Stimulated activated naive B cell treated with anti-CD40 and anti-IgM and Interleukin-4, amounts not matched to agents 10 μg/mL and 1 μg/mL and 100 μg/mL, for 72 hours (primary cell): ENCODE measurements at regions not wholly inside any gene's neighbourhood (a gene's known extent, or its start where the extent isn't known, plus 50 kb on each side); places are given as distances from the start of the nearest gene placed in this dataset.

ENCODE experiments used
- ATAC-seq, 2 donors: fragments of 150-1000 bp; cut with Tn5 transposase; replicated peaks; 2 replicates each; pipeline ENCODE4 v1.10.0; 2021; ENCODE audit warnings: moderate library complexity in 1 of 2
- DNase-seq: peaks from one replicate; pipeline ENCODE4 v3.0.0; 2021
- H3K27ac Mint-ChIP-seq: one replicate; pipeline ENCODE4 v1.8.0; 2022; ENCODE audit warnings: mild to moderate bottlenecking, mixed read lengths
- H3K27me3 Mint-ChIP-seq, 2 donors: one replicate each; pipeline ENCODE4 v1.8.0; 2022; ENCODE audit warnings: mixed read lengths in 2 of 2
- H3K36me3 Mint-ChIP-seq, 2 donors: one replicate each; pipeline ENCODE4 v1.8.0; 2022; ENCODE audit warnings: mixed read lengths in 2 of 2, mild to moderate bottlenecking in 1 of 2
- H3K4me1 Mint-ChIP-seq, 2 donors: one replicate each; pipeline ENCODE4 v1.8.0; 2022; ENCODE audit warnings: mixed read lengths in 2 of 2, mild to moderate bottlenecking in 1 of 2
- H3K4me3 Mint-ChIP-seq, 2 donors: one replicate each; pipeline ENCODE4 v1.8.0; 2022; ENCODE audit warnings: mild to moderate bottlenecking in 2 of 2, mixed read lengths in 2 of 2, moderate library complexity in 1 of 2
- H3K9me3 Mint-ChIP-seq, 2 donors: one replicate each; pipeline ENCODE4 v1.8.0; 2022; ENCODE audit warnings: mixed read lengths in 2 of 2, mild to moderate bottlenecking in 1 of 2

DNA sequence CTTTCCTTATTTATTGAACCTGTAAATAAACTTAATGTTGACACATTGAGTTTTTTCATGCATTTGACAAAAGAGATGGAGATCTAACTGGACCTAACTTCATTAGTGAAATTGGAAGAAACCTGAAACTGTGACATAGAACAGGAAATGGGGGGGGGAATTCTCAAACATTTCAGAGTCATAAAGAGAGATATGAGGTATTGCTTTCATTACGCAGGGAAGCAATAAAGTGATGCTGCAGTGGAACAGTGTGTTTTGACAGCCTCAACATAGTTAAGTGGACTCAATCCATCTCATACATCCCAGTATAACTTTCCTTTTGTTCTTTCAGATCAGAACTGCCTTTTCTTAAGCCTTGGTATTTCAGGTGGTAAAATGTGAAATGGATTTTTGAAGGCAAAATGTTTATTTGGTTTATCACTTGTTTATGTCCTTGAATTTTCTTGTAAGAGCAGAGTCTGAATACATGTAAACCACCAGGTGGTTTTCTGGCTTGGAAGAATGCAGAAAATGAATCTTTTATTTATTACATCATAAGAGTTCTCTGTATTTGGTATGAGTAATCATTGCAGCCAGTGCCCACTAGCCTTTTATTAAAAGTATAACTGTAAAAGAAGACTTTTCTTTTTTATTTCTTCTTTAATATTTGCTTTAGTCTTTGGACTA lies 132.5 kb downstream of the ZNF326 start:
- Mint-ChIP-seq H3K27me3 (peaks cover 6 to 8% of the 10 kb centered on the region in 2 donors), H3K4me1 (no peaks in the 10 kb centered on the region), H3K27ac (no peak overlapping the region), H3K9me3 (no peaks in the 10 kb centered on the region), H3K4me3 (no peak overlapping the region), H3K36me3 (no peaks in the 10 kb centered on the region)
- DNase-seq (no peak), ATAC-seq (no peak)

DNA sequence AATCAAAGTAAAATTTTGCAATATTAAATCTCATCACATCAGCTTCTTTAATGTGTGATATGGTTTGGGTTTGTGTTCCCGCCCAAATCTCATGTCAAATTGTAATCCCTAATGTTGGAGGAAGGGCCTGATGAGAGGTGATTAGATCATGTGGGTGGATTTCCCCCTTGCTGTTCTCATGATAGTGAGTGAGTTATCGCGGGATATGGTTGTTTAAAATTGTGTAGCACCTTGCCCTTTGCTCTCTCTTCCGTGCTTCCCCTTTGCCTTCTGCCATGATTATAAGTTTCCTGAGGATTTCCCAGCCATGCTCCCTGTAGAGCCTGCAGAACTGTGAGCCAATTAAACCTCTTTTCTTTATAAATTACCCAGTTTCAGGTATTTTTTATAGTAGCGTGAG lies 131.9 kb downstream of the ZNF326 start:
- Mint-ChIP-seq H3K27ac (no peak overlapping the region), H3K36me3 (no peaks in the 10 kb centered on the region), H3K27me3 (peaks cover 6 to 8% of the 10 kb centered on the region in 2 donors), H3K4me3 (no peak overlapping the region), H3K4me1 (no peaks in the 10 kb centered on the region), H3K9me3 (no peaks in the 10 kb centered on the region)
- ATAC-seq (no peak), DNase-seq (no peak)

DNA sequence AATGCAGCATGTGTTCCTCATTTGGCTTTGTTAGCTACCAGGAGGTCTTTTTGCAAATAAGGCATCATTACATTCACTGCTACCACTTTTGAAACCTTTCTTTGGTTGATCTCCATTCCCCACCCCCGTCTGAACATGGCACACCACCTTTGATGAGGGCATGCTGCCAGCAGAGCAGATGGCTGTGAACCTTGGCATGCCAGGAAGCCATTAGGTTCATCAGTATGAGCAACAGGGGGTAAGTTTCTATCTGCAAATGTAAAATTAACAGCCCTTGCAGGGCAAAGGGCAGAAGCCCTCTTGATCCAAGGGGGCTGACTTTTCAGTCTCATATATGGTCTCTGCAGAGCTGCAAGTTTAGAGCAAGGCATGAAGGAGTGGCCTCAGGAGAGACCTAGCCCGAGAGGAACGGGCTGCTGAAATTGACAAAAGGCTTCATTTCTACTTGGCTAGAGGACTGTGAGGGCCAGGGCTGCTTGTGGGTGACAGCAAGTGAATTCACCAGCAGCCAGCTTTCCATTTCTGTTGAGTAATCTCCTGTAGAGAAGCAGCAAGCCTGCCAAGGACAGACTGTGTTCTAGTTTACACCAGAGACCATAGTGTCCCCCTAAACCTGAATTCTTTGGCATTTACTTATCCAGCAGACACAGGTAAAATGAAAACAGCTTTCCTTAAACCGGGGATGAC lies 127.9 kb downstream of the ZNF326 start:
- Mint-ChIP-seq H3K4me1 (no peaks in the 10 kb centered on the region), H3K27ac (no peak overlapping the region), H3K9me3 (peaks cover 4 to 9% of the 10 kb centered on the region in 2 donors), H3K27me3 (peaks cover 3 to 5% of the 10 kb centered on the region in 2 donors), H3K4me3 (no peak overlapping the region), H3K36me3 (no peaks in the 10 kb centered on the region)
- DNase-seq (no peak), ATAC-seq (no peak)

GRCh38 chr1:90114521-90115141 lies 119.7 kb downstream of the ZNF326 start:
- peaks cover 3 to 4% of the 10 kb centered on the region in 2 donors for H3K9me3 Mint-ChIP-seq
- no peak for ATAC-seq

GRCh38 chr1:90107990-90108389 lies 113.1 kb downstream of the ZNF326 start:
- Mint-ChIP-seq H3K36me3 (no peaks in the 10 kb centered on the region), H3K27me3 (peaks cover 11 to 14% of the 10 kb centered on the region in 2 donors), H3K4me1 (no peaks in the 10 kb centered on the region), H3K4me3 (no peak overlapping the region), H3K9me3 (no peaks in the 10 kb centered on the region), H3K27ac (no peak overlapping the region)
- ATAC-seq, result no peak
- DNase-seq, result no peak

More at GRCh38 chr1:90114521-90115141, 119.7 kb downstream of the ZNF326 start:
- Mint-ChIP-seq H3K27ac (no peak overlapping the region), H3K4me1 (no peaks in the 10 kb centered on the region), H3K36me3 (no peaks in the 10 kb centered on the region), H3K27me3 (peaks cover 14 to 15% of the 10 kb centered on the region in 2 donors), H3K4me3 (no peak overlapping the region)
- DNase-seq, result no peak

DNA sequence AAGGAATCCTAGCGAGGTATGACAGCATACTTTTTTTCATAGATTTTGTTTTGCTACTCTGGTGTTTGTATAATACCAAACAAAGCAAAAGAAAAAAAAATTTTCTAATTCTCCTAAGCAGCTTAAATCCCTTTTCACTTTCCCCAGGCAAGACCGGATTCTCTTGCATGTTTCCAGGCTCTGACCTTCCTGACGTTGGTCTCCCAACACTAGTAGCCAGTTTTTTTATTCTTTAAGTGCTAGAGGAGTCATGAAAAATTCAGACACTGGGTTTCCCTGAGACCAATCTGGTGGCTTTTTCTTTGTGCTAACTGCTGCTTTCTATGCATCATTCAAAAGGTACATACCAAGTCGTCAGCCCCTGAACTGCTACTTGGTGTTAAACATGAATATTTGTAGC lies 111.4 kb downstream of the ZNF326 start:
- no peaks in the 10 kb centered on the region for H3K9me3 Mint-ChIP-seq
- no peaks in the 10 kb centered on the region for H3K36me3 Mint-ChIP-seq
- DNase-seq (no peak), ATAC-seq (no peak)
- H3K27me3 Mint-ChIP-seq, result peaks cover 7 to 14% of the 10 kb centered on the region in 2 donors
- no peak overlapping the region for H3K27ac Mint-ChIP-seq
- no peaks in the 10 kb centered on the region for H3K4me1 Mint-ChIP-seq
- no peak overlapping the region for H3K4me3 Mint-ChIP-seq

DNA sequence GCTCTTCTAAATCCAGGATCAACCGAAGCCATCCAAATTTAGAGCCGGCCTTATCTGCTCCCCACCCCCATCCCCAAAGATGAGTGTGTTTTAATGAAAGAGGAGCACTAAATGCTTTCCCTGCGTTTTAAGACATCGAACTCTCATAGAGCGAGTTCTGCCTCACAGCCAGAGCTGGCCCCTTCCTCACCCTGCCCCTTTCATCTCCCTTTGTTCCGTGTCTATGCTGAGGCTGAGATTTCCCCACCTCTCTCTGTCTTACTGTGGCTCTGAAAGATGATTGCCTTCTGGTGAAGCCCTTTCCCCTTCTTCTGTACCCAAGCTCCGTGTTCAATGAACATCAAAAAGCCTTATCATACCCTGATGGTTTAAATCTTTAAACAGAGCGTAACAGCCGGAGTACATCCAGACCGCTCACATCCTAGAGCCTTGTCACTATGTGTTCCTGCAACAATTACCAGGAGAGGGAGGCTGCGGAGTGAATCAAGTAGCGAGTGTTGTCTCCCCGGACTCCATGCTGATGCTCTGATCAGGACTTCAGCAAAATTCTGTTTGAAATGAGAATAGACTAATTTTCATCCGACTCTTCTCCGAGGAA lies 110.1 kb downstream of the ZNF326 start:
- no peaks in the 10 kb centered on the region for H3K36me3 Mint-ChIP-seq

GRCh38 chr1:90100566-90100965 lies 105.7 kb downstream of the ZNF326 start:
- no peak overlapping the region for H3K4me3 Mint-ChIP-seq
- DNase-seq, result no peak
- no peaks in the 10 kb centered on the region for H3K4me1 Mint-ChIP-seq
- no peak for ATAC-seq
- no peak overlapping the region for H3K27ac Mint-ChIP-seq
- H3K36me3 Mint-ChIP-seq, result no peaks in the 10 kb centered on the region
- H3K27me3 Mint-ChIP-seq, result no peaks in the 10 kb centered on the region
- no peaks in the 10 kb centered on the region for H3K9me3 Mint-ChIP-seq

More for the DNA sequence above, 110.1 kb downstream of the ZNF326 start:
- ATAC-seq (no peak), DNase-seq (no peak)
- Mint-ChIP-seq H3K4me3 (no peak overlapping the region), H3K4me1 (no peaks in the 10 kb centered on the region), H3K9me3 (no peaks in the 10 kb centered on the region), H3K27ac (no peak overlapping the region), H3K27me3 (peaks cover 7 to 13% of the 10 kb centered on the region in 2 donors)

- Mint-ChIP-seq H3K4me3 (no peak overlapping the region), H3K36me3 (no peaks in the 10 kb centered on the region), H3K9me3 (no peaks in the 10 kb centered on the region), H3K4me1 (no peaks in the 10 kb centered on the region), H3K27ac (no peak overlapping the region), H3K27me3 (peaks cover 6 to 17% of the 10 kb centered on the region in 2 donors)
- no peak for DNase-seq
- ATAC-seq, result no peak
Measured at GRCh38 chr1:90092441-90092840, 97.5 kb downstream of the ZNF326 start.
